ENCODE measurements at regions not wholly inside any gene's neighbourhood (a gene's known extent, or its start where the extent isn't known, plus 50 kb on each side); places are given as distances from the start of the nearest gene placed in this dataset.

DNA sequence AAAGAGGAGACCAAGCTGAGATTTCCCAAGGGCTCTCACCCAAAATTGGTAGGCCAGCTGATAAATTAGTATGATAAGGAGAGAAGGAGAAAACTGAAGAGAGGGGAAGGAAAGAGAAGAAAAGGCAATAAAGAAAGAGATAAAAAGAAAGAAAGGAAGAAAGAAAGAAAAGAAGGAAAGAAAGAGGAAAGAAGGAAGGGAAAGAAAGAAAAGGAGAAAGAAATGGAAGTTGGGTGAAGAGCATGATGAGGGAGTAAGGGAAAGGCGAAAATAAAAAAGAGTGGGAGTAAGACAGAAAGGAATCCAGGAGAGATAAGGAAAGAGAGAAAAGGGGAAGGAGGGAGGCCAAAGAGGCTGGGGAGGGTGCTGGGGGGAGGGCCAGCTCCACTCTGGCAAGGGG lies 95.4 kb downstream of the MRM1 start:
- peaks cover 14% of the 10 kb centered on the region for H3K27me3 ChIP-seq (ENCODE audit: control insufficient read depth, insufficient read depth, low read length)

DNA sequence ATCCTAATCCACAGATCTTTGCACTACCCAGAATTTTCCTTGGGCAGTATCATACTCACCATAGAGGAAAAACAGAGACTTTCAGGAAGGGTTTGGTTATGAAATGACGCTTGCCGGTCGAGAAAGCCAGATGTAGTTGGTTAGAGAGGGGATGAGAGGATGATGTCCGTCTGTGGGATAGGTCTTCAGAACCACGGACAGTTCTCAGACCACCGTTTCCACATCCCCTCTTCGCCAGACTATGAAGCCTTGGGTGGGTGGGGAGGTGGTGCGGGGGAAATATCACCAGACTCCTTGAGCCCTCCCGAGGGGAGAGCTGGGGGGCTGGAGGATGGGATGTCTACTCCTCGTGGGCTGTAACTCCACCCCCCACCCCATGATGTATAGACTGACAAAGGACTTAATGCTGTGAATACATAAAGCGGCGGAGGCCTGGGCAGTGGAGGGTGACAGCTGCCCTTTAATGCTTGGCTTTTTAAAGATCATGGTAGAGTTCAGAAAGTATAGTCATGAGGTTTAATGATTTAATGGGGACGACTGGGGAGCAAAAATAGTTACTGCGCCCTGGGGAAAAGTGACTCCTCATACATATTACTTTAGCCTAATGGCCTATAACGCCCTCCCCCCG lies 96.6 kb downstream of the MRM1 start:
- no peaks in the 10 kb centered on the region for H3K36me3 ChIP-seq (ENCODE audit: control insufficient read depth, insufficient read depth, low read length)
- H3K4me1 ChIP-seq (ENCODE audit: control insufficient read depth, insufficient read depth, low read length), result no peaks in the 10 kb centered on the region
- no peak overlapping the region for H3K9ac ChIP-seq (ENCODE audit: low read length)
- H3K27me3 ChIP-seq (ENCODE audit: control insufficient read depth, insufficient read depth, low read length), result peaks cover 14% of the 10 kb centered on the region
- no peaks in the 10 kb centered on the region for H3K9me3 ChIP-seq (ENCODE audit: control insufficient read depth, low read length)
- no peak overlapping the region for H3K4me3 ChIP-seq (ENCODE audit: low read length)

More for the DNA sequence above, 95.4 kb downstream of the MRM1 start:
- Histone ChIP-seq H3K36me3 (ENCODE audit: control insufficient read depth, insufficient read depth, low read length) (no peaks in the 10 kb centered on the region), H3K9me3 (ENCODE audit: control insufficient read depth, low read length) (no peaks in the 10 kb centered on the region), H3K4me1 (ENCODE audit: control insufficient read depth, insufficient read depth, low read length) (no peaks in the 10 kb centered on the region), H3K9ac (ENCODE audit: low read length) (no peak overlapping the region), H3K4me3 (ENCODE audit: low read length) (no peak overlapping the region)

GRCh38 chr17:36701429-36702099 lies 100.2 kb downstream of the MRM1 start:
- no peaks in the 10 kb centered on the region for H3K9me3 ChIP-seq (ENCODE audit: control insufficient read depth, low read length)
- peaks cover 36% of the 10 kb centered on the region for H3K27me3 ChIP-seq (ENCODE audit: control insufficient read depth, insufficient read depth, low read length)
- no peak overlapping the region for H3K4me3 ChIP-seq (ENCODE audit: low read length)
- H3K36me3 ChIP-seq (ENCODE audit: control insufficient read depth, insufficient read depth, low read length), result no peaks in the 10 kb centered on the region
- H3K4me1 ChIP-seq (ENCODE audit: control insufficient read depth, insufficient read depth, low read length), result peaks cover 3% of the 10 kb centered on the region
- H3K9ac ChIP-seq (ENCODE audit: low read length), result no peak overlapping the region

DNA sequence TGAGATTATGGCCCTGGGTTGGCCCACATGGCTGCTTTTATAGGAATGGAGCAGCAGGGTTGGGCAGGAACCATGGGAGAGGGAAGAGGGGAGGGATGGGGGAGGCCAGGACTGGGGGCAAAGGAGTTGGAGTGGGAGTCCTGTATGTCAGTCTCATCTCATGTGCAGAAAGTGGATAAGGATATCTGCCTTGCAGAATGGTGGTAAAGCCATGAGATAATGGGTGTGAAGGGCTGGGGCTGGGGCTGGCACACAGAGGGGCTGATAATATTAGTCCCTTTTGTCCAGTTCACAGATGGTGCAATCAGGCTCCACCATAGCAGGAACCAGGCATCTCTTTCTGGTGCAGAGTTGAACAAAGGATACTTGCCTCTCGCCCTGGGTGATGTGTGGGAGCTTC lies 101.3 kb downstream of the MRM1 start:
- no peaks in the 10 kb centered on the region for H3K36me3 ChIP-seq (ENCODE audit: control insufficient read depth, insufficient read depth, low read length)
- no peaks in the 10 kb centered on the region for H3K9me3 ChIP-seq (ENCODE audit: control insufficient read depth, low read length)
- no peak overlapping the region for H3K9ac ChIP-seq (ENCODE audit: low read length)
- peaks cover 32% of the 10 kb centered on the region for H3K27me3 ChIP-seq (ENCODE audit: control insufficient read depth, insufficient read depth, low read length)
- no peak overlapping the region for H3K4me3 ChIP-seq (ENCODE audit: low read length)
- peaks cover 3% of the 10 kb centered on the region for H3K4me1 ChIP-seq (ENCODE audit: control insufficient read depth, insufficient read depth, low read length)

GRCh38 chr17:36703860-36704266 lies 102.5 kb downstream of the MRM1 start:
- H3K36me3 ChIP-seq (ENCODE audit: control insufficient read depth, insufficient read depth, low read length), result no peaks in the 10 kb centered on the region
- H3K9ac ChIP-seq (ENCODE audit: low read length), result no peak overlapping the region
- peaks cover 3% of the 10 kb centered on the region for H3K4me1 ChIP-seq (ENCODE audit: control insufficient read depth, insufficient read depth, low read length)
- no peaks in the 10 kb centered on the region for H3K9me3 ChIP-seq (ENCODE audit: control insufficient read depth, low read length)
- no peak overlapping the region for H3K4me3 ChIP-seq (ENCODE audit: low read length)
- peaks cover 32% of the 10 kb centered on the region for H3K27me3 ChIP-seq (ENCODE audit: control insufficient read depth, insufficient read depth, low read length)

DNA sequence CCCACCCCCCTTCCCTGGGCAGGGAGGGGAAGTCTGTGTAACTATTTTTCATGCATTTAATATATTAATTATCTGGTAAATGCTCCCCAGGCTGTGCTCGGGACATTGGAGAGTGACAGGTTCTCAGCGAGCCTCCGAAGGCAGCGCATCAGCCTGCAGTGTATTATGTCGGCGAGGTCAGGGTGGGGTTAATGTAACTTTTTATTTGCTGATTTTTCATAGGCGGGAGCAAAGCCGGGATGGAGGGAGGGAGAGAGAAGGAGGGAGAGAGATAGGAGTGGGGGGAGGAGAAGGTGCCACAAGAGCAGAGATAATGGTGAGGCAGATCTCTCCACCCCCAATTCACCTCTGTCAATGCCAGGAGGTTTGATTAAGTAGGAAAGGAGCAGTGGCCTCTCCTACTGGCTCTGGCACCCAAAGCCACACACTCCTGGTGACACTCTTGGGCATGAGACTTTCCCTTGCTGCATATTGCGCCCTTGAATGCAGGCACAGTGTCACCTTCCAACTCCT lies 104.0 kb downstream of the MRM1 start:
- Histone ChIP-seq H3K9me3 (ENCODE audit: control insufficient read depth, low read length) (no peaks in the 10 kb centered on the region), H3K9ac (ENCODE audit: low read length) (no peak overlapping the region), H3K4me1 (ENCODE audit: control insufficient read depth, insufficient read depth, low read length) (peaks cover 3% of the 10 kb centered on the region), H3K36me3 (ENCODE audit: control insufficient read depth, insufficient read depth, low read length) (no peaks in the 10 kb centered on the region), H3K4me3 (ENCODE audit: low read length) (no peak overlapping the region), H3K27me3 (ENCODE audit: control insufficient read depth, insufficient read depth, low read length) (peaks cover 28% of the 10 kb centered on the region)

- Histone ChIP-seq H3K36me3 (ENCODE audit: control insufficient read depth, insufficient read depth, low read length) (no peaks in the 10 kb centered on the region), H3K4me1 (ENCODE audit: control insufficient read depth, insufficient read depth, low read length) (peaks cover 3% of the 10 kb centered on the region), H3K4me3 (ENCODE audit: low read length) (no peak overlapping the region), H3K9ac (ENCODE audit: low read length) (no peak overlapping the region), H3K27me3 (ENCODE audit: control insufficient read depth, insufficient read depth, low read length) (peaks cover 28% of the 10 kb centered on the region), H3K9me3 (ENCODE audit: control insufficient read depth, low read length) (no peaks in the 10 kb centered on the region)
Measured at GRCh38 chr17:36705874-36706731, 104.7 kb downstream of the MRM1 start.

DNA sequence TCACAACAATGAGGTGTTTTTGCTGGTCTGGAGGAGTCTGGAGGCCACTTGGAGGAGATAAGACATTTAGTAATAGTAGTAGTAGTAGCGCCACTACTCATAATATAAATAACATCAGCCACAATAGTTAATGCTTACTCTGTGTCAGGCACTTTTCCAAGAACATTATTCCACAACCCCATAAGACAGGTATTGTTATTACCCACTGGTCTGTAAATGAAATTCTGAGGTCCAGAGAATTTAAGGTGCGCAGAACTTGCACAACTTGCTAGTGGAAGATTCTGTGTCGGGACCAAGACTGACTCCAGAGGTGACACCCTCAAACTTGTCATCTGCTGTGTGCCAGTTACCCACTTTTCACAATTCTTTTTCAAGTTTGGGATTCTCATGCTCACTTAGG lies 106.5 kb downstream of the MRM1 start:
- no peaks in the 10 kb centered on the region for H3K9me3 ChIP-seq (ENCODE audit: control insufficient read depth, low read length)
- no peak overlapping the region for H3K9ac ChIP-seq (ENCODE audit: low read length)
- no peaks in the 10 kb centered on the region for H3K36me3 ChIP-seq (ENCODE audit: control insufficient read depth, insufficient read depth, low read length)
- peaks cover 3% of the 10 kb centered on the region for H3K4me1 ChIP-seq (ENCODE audit: control insufficient read depth, insufficient read depth, low read length)
- peaks cover 26% of the 10 kb centered on the region for H3K27me3 ChIP-seq (ENCODE audit: control insufficient read depth, insufficient read depth, low read length)
- H3K4me3 ChIP-seq (ENCODE audit: low read length), result no peak overlapping the region

- H3K9me3 ChIP-seq (ENCODE audit: control insufficient read depth, low read length), result no peaks in the 10 kb centered on the region
- no peaks in the 10 kb centered on the region for H3K36me3 ChIP-seq (ENCODE audit: control insufficient read depth, insufficient read depth, low read length)
- no peaks in the 10 kb centered on the region for H3K4me1 ChIP-seq (ENCODE audit: control insufficient read depth, insufficient read depth, low read length)
- no peak overlapping the region for H3K9ac ChIP-seq (ENCODE audit: low read length)
- H3K27me3 ChIP-seq (ENCODE audit: control insufficient read depth, insufficient read depth, low read length), result peaks cover 8% of the 10 kb centered on the region
- no peak overlapping the region for H3K4me3 ChIP-seq (ENCODE audit: low read length)
Measured at GRCh38 chr17:36714789-36715188, 113.4 kb downstream of the MRM1 start.

DNA sequence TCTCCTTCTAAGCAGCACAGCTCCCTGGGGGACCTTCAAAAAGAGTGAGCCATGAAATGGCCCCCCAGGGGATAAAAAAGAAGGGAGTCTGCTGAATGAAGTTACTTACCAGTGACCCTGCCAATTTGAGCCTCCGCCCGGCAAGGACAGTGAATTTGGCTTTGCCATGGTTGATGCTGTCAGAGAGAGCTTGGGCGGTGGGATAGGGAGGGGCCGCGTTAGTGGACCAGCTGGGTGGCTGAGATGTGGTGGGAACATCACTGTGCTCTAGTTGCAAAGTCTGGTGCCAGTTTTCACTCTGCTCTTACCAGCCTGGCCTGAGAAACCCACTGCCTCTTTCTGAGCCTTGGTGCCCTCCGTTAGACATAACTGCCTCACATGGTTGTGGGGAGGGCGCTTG lies 114.6 kb downstream of the MRM1 start:
- H3K9me3 ChIP-seq (ENCODE audit: control insufficient read depth, low read length), result no peaks in the 10 kb centered on the region
- no peak overlapping the region for H3K4me3 ChIP-seq (ENCODE audit: low read length)
- H3K36me3 ChIP-seq (ENCODE audit: control insufficient read depth, insufficient read depth, low read length), result no peaks in the 10 kb centered on the region
- peaks cover 8% of the 10 kb centered on the region for H3K27me3 ChIP-seq (ENCODE audit: control insufficient read depth, insufficient read depth, low read length)
- H3K9ac ChIP-seq (ENCODE audit: low read length), result no peak overlapping the region
- no peaks in the 10 kb centered on the region for H3K4me1 ChIP-seq (ENCODE audit: control insufficient read depth, insufficient read depth, low read length)

- Histone ChIP-seq H3K9ac (ENCODE audit: low read length) (no peak overlapping the region), H3K9me3 (ENCODE audit: control insufficient read depth, low read length) (no peaks in the 10 kb centered on the region), H3K27me3 (ENCODE audit: control insufficient read depth, insufficient read depth, low read length) (peaks cover 8% of the 10 kb centered on the region), H3K4me3 (ENCODE audit: low read length) (no peak overlapping the region), H3K4me1 (ENCODE audit: control insufficient read depth, insufficient read depth, low read length) (no peaks in the 10 kb centered on the region), H3K36me3 (ENCODE audit: control insufficient read depth, insufficient read depth, low read length) (no peaks in the 10 kb centered on the region)
Measured at GRCh38 chr17:36717088-36717487, 115.7 kb downstream of the MRM1 start.

DNA sequence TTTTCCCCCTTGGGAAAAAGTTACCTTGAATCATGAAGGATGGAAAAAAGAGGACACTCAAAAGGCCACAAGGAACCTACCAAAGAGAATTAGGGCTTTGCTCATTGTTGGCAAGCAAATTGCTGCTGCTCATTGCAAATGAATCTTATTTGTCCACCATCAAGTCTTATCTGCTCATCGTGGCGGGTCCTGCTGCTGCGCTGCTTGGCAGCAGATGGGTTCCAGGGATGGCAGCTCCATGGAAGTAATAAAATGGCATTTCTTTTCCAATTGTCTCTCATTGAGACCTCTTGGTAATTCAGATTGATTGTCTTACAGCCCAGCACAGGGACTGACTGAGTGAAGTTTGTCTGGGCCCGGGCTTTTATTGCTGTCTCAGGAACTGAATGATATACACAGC lies 118.7 kb downstream of the MRM1 start:
- Histone ChIP-seq H3K4me1 (ENCODE audit: control insufficient read depth, insufficient read depth, low read length) (peaks cover 7% of the 10 kb centered on the region), H3K9ac (ENCODE audit: low read length) (no peak overlapping the region), H3K27me3 (ENCODE audit: control insufficient read depth, insufficient read depth, low read length) (peaks cover 18% of the 10 kb centered on the region), H3K4me3 (ENCODE audit: low read length) (no peak overlapping the region), H3K9me3 (ENCODE audit: control insufficient read depth, low read length) (no peaks in the 10 kb centered on the region), H3K36me3 (ENCODE audit: control insufficient read depth, insufficient read depth, low read length) (no peaks in the 10 kb centered on the region)

Data from mucosa of stomach (tissue), 1 donor.